ENCODE measurements at regions not wholly inside any gene's neighbourhood (a gene's known extent, or its start where the extent isn't known, plus 50 kb on each side); places are given as distances from the start of the nearest gene placed in this dataset.

- intact Hi-C loops (cut with micrococcal nuclease), result no loop called here
- H3K36me3 Mint-ChIP-seq (ENCODE audit: low read depth), result no peaks in the 10 kb centered on the region
- H3K27me3 Mint-ChIP-seq, result no peaks in the 10 kb centered on the region
- no peak for DNase-seq
- no peak overlapping the region for H3K4me3 Mint-ChIP-seq
- no peak overlapping the region for H3K27ac Mint-ChIP-seq
- peaks cover 12% of the 10 kb centered on the region for H3K9me3 Mint-ChIP-seq
- no peaks in the 10 kb centered on the region for H3K4me1 Mint-ChIP-seq
These were observed 138.1 kb downstream of the LRRC30 start for GRCh38 chr18:7369006-7369405.

- no peaks in the 10 kb centered on the region for H3K4me1 Mint-ChIP-seq
- intact Hi-C loops (cut with micrococcal nuclease), result no loop called here
- no peak overlapping the region for H3K4me3 Mint-ChIP-seq
- no peaks in the 10 kb centered on the region for H3K36me3 Mint-ChIP-seq (ENCODE audit: low read depth)
- H3K9me3 Mint-ChIP-seq, result peaks cover 9% of the 10 kb centered on the region
- H3K27me3 Mint-ChIP-seq, result no peaks in the 10 kb centered on the region
- no peak overlapping the region for H3K27ac Mint-ChIP-seq
- no peak for DNase-seq
These were observed 139.5 kb downstream of the LRRC30 start for GRCh38 chr18:7370375-7370774.

GRCh38 chr18:7370802-7371201 lies 139.9 kb downstream of the LRRC30 start:
- Mint-ChIP-seq H3K9me3 (peaks cover 9% of the 10 kb centered on the region), H3K36me3 (ENCODE audit: low read depth) (no peaks in the 10 kb centered on the region), H3K4me1 (no peaks in the 10 kb centered on the region), H3K27ac (no peak overlapping the region), H3K4me3 (no peak overlapping the region), H3K27me3 (no peaks in the 10 kb centered on the region)
- intact Hi-C loops (cut with micrococcal nuclease), result no loop called here
- no peak for DNase-seq

- H3K27me3 Mint-ChIP-seq, result no peaks in the 10 kb centered on the region
- no peak overlapping the region for H3K4me3 Mint-ChIP-seq
- no peak overlapping the region for H3K27ac Mint-ChIP-seq
- intact Hi-C loops (cut with micrococcal nuclease), result no loop called here
- H3K9me3 Mint-ChIP-seq, result peaks cover 13% of the 10 kb centered on the region
- no peaks in the 10 kb centered on the region for H3K36me3 Mint-ChIP-seq (ENCODE audit: low read depth)
- no peak for DNase-seq
- H3K4me1 Mint-ChIP-seq, result no peaks in the 10 kb centered on the region
These were observed 142.6 kb downstream of the LRRC30 start for GRCh38 chr18:7373441-7373840.

GRCh38 chr18:7381307-7381706 lies 150.4 kb downstream of the LRRC30 start:
- Mint-ChIP-seq H3K4me1 (no peaks in the 10 kb centered on the region), H3K27me3 (no peaks in the 10 kb centered on the region), H3K9me3 (peaks cover 18% of the 10 kb centered on the region), H3K4me3 (no peak overlapping the region), H3K27ac (no peak overlapping the region), H3K36me3 (ENCODE audit: low read depth) (no peaks in the 10 kb centered on the region)
- intact Hi-C loops (cut with micrococcal nuclease), result no loop called here
- no peak for DNase-seq

GRCh38 chr18:7382328-7383001 lies 151.6 kb downstream of the LRRC30 start:
- Mint-ChIP-seq H3K4me1 (no peaks in the 10 kb centered on the region), H3K36me3 (ENCODE audit: low read depth) (no peaks in the 10 kb centered on the region), H3K9me3 (peaks cover 18% of the 10 kb centered on the region), H3K27me3 (no peaks in the 10 kb centered on the region), H3K27ac (no peak overlapping the region), H3K4me3 (no peak overlapping the region)
- intact Hi-C loops (cut with micrococcal nuclease), result no loop called here
- no peak for DNase-seq

GRCh38 chr18:7383002-7383980 lies 152.4 kb downstream of the LRRC30 start:
- no peak overlapping the region for H3K4me3 Mint-ChIP-seq
- H3K9me3 Mint-ChIP-seq, result peaks cover 18% of the 10 kb centered on the region
- no peaks in the 10 kb centered on the region for H3K4me1 Mint-ChIP-seq
- no peak overlapping the region for H3K27ac Mint-ChIP-seq
- intact Hi-C loops (cut with micrococcal nuclease), result no loop called here
- no peak for DNase-seq
- no peaks in the 10 kb centered on the region for H3K36me3 Mint-ChIP-seq (ENCODE audit: low read depth)
- H3K27me3 Mint-ChIP-seq, result no peaks in the 10 kb centered on the region

- no peaks in the 10 kb centered on the region for H3K36me3 Mint-ChIP-seq (ENCODE audit: low read depth)
- no peak for DNase-seq
- H3K4me3 Mint-ChIP-seq, result no peak overlapping the region
- H3K27ac Mint-ChIP-seq, result no peak overlapping the region
- no peaks in the 10 kb centered on the region for H3K4me1 Mint-ChIP-seq
- H3K27me3 Mint-ChIP-seq, result no peaks in the 10 kb centered on the region
- peaks cover 7% of the 10 kb centered on the region for H3K9me3 Mint-ChIP-seq
- intact Hi-C loops (cut with micrococcal nuclease), result no loop called here
These were observed 157.9 kb downstream of the LRRC30 start for GRCh38 chr18:7388741-7389140.

- Mint-ChIP-seq H3K27ac (no peak overlapping the region), H3K9me3 (peaks cover 4% of the 10 kb centered on the region), H3K4me1 (no peaks in the 10 kb centered on the region), H3K4me3 (no peak overlapping the region), H3K36me3 (ENCODE audit: low read depth) (no peaks in the 10 kb centered on the region), H3K27me3 (no peaks in the 10 kb centered on the region)
- DNase-seq, result no peak
- intact Hi-C loops (cut with micrococcal nuclease), result no loop called here
These were observed 160.0 kb downstream of the LRRC30 start for GRCh38 chr18:7390731-7391492.

GRCh38 chr18:7393080-7393479 lies 162.2 kb downstream of the LRRC30 start:
- Mint-ChIP-seq H3K36me3 (ENCODE audit: low read depth) (no peaks in the 10 kb centered on the region), H3K4me1 (no peaks in the 10 kb centered on the region), H3K27ac (no peak overlapping the region), H3K27me3 (no peaks in the 10 kb centered on the region), H3K4me3 (no peak overlapping the region), H3K9me3 (no peaks in the 10 kb centered on the region)
- no peak for DNase-seq
- intact Hi-C loops (cut with micrococcal nuclease), result no loop called here

- Mint-ChIP-seq H3K36me3 (ENCODE audit: low read depth) (no peaks in the 10 kb centered on the region), H3K4me3 (no peak overlapping the region), H3K4me1 (no peaks in the 10 kb centered on the region), H3K27me3 (no peaks in the 10 kb centered on the region), H3K9me3 (no peaks in the 10 kb centered on the region), H3K27ac (no peak overlapping the region)
- no peak for DNase-seq
- intact Hi-C loops (cut with micrococcal nuclease), result no loop called here
These were observed 163.3 kb downstream of the LRRC30 start for GRCh38 chr18:7394050-7394659.

- H3K4me1 Mint-ChIP-seq, result no peaks in the 10 kb centered on the region
- no peaks in the 10 kb centered on the region for H3K36me3 Mint-ChIP-seq (ENCODE audit: low read depth)
- H3K27ac Mint-ChIP-seq, result no peak overlapping the region
- H3K4me3 Mint-ChIP-seq, result no peak overlapping the region
- H3K27me3 Mint-ChIP-seq, result no peaks in the 10 kb centered on the region
- DNase-seq, result no peak
- H3K9me3 Mint-ChIP-seq, result no peaks in the 10 kb centered on the region
- intact Hi-C loops (cut with micrococcal nuclease), result no loop called here
These were observed 164.7 kb downstream of the LRRC30 start for GRCh38 chr18:7395566-7395965.

GRCh38 chr18:7413906-7414305 lies 153.2 kb upstream of the PTPRM start:
- intact Hi-C loops (cut with micrococcal nuclease), result no loop called here
- DNase-seq, result no peak
- H3K9me3 Mint-ChIP-seq, result no peaks in the 10 kb centered on the region
- no peaks in the 10 kb centered on the region for H3K36me3 Mint-ChIP-seq (ENCODE audit: low read depth)
- H3K27ac Mint-ChIP-seq, result no peak overlapping the region
- H3K27me3 Mint-ChIP-seq, result no peaks in the 10 kb centered on the region
- no peak overlapping the region for H3K4me3 Mint-ChIP-seq
- H3K4me1 Mint-ChIP-seq, result no peaks in the 10 kb centered on the region

All from activated CD4-positive, alpha-beta T cell treated with anti-CD3 and anti-CD28 coated beads, Interleukin-2, amount 10 ng/mL, durations not matched to agents 24 days and 14 days (primary cell).